NT2/D1 (cell line): ENCODE measurements at regions not wholly inside any gene's neighbourhood (a gene's known extent, or its start where the extent isn't known, plus 50 kb on each side); places are given as distances from the start of the nearest gene placed in this dataset.

Experiments
- SUZ12 ChIP-seq: IDR thresholded peaks from 2 replicates; pipeline ENCODE4 v1.6.1; 2011; ENCODE audit not compliant: insufficient read length, insufficient read depth; ENCODE audit errors: extremely low read depth
- YY1 ChIP-seq: IDR thresholded peaks from 2 replicates; pipeline ENCODE4 v1.6.1; 2011; ENCODE audit not compliant: insufficient read length, insufficient read depth
- ZNF274 ChIP-seq: IDR thresholded peaks from 2 replicates; pipeline ENCODE4 v1.6.1; 2011; ENCODE audit warnings: mild to moderate bottlenecking, low read depth, low read length

- TF ChIP-seq ZNF274, result no peak
- TF ChIP-seq YY1, result no peak
- TF ChIP-seq SUZ12, result no peak
Observed at GRCh38 chr2:217271813-217272212, 411.9 kb upstream of the TNP1 start.
